Activated naive CD4-positive, alpha-beta T cell treated with anti-CD3 and anti-CD28 coated beads, Interleukin-2, amount 50 U/mL, for 24 hours (primary cell): ENCODE measurements at regions not wholly inside any gene's neighbourhood (a gene's known extent, or its start where the extent isn't known, plus 50 kb on each side); places are given as distances from the start of the nearest gene placed in this dataset.

ENCODE experiments used
- H3K27ac Mint-ChIP-seq: one replicate; pipeline ENCODE4 v1.8.0; 2021; ENCODE audit warnings: mild to moderate bottlenecking, mixed read lengths
- H3K27me3 Mint-ChIP-seq: one replicate; pipeline ENCODE4 v1.8.0; 2021; ENCODE audit warnings: mixed read lengths
- H3K36me3 Mint-ChIP-seq: one replicate; pipeline ENCODE4 v1.8.0; 2021; ENCODE audit warnings: mixed read lengths
- H3K4me1 Mint-ChIP-seq: one replicate; pipeline ENCODE4 v1.8.0; 2021; ENCODE audit warnings: mixed read lengths
- H3K4me3 Mint-ChIP-seq: one replicate; pipeline ENCODE4 v1.8.0; 2021; ENCODE audit warnings: mild to moderate bottlenecking, mixed read lengths
- H3K9me3 Mint-ChIP-seq: one replicate; pipeline ENCODE4 v1.8.0; 2021; ENCODE audit warnings: mixed read lengths

GRCh38 chr4:123480706-123481418 lies 84.3 kb downstream of the SPRY1 start:
- H3K4me1 Mint-ChIP-seq: peaks cover 11% of the 10 kb centered on the region

GRCh38 chr4:123481717-123482116 lies 85.1 kb downstream of the SPRY1 start:
- H3K9me3 Mint-ChIP-seq: no peaks in the 10 kb centered on the region
- peaks cover 11% of the 10 kb centered on the region for H3K4me1 Mint-ChIP-seq
- H3K27ac Mint-ChIP-seq: no peak overlapping the region
- no peaks in the 10 kb centered on the region for H3K36me3 Mint-ChIP-seq
- H3K4me3 Mint-ChIP-seq: no peak overlapping the region
- H3K27me3 Mint-ChIP-seq: no peaks in the 10 kb centered on the region

More at GRCh38 chr4:123480706-123481418, 84.3 kb downstream of the SPRY1 start:
- Mint-ChIP-seq H3K27ac (no peak overlapping the region), H3K4me3 (no peak overlapping the region), H3K36me3 (no peaks in the 10 kb centered on the region), H3K27me3 (no peaks in the 10 kb centered on the region), H3K9me3 (no peaks in the 10 kb centered on the region)

- Mint-ChIP-seq H3K27me3 (no peaks in the 10 kb centered on the region), H3K4me1 (peaks cover 4% of the 10 kb centered on the region), H3K27ac (no peak overlapping the region), H3K4me3 (no peak overlapping the region), H3K36me3 (no peaks in the 10 kb centered on the region), H3K9me3 (no peaks in the 10 kb centered on the region)
Measured at GRCh38 chr4:123484291-123484926, 87.8 kb downstream of the SPRY1 start.

GRCh38 chr4:123485601-123486000 lies 89.0 kb downstream of the SPRY1 start:
- no peak overlapping the region for H3K4me3 Mint-ChIP-seq
- H3K9me3 Mint-ChIP-seq: no peaks in the 10 kb centered on the region
- H3K36me3 Mint-ChIP-seq: no peaks in the 10 kb centered on the region
- H3K27me3 Mint-ChIP-seq: no peaks in the 10 kb centered on the region
- H3K4me1 Mint-ChIP-seq: peaks cover 4% of the 10 kb centered on the region
- no peak overlapping the region for H3K27ac Mint-ChIP-seq

- Mint-ChIP-seq H3K4me1 (peaks cover 4% of the 10 kb centered on the region), H3K9me3 (peaks cover 4% of the 10 kb centered on the region), H3K27me3 (peaks cover under 1% of the 10 kb centered on the region), H3K36me3 (no peaks in the 10 kb centered on the region), H3K4me3 (no peak overlapping the region), H3K27ac (no peak overlapping the region)
Measured at GRCh38 chr4:123488916-123489315, 92.3 kb downstream of the SPRY1 start.

GRCh38 chr4:123495530-123495929 lies 98.9 kb downstream of the SPRY1 start:
- peaks cover 7% of the 10 kb centered on the region for H3K27me3 Mint-ChIP-seq
- H3K27ac Mint-ChIP-seq: no peak overlapping the region
- no peaks in the 10 kb centered on the region for H3K4me1 Mint-ChIP-seq
- no peak overlapping the region for H3K4me3 Mint-ChIP-seq
- peaks cover 4% of the 10 kb centered on the region for H3K9me3 Mint-ChIP-seq
- H3K36me3 Mint-ChIP-seq: no peaks in the 10 kb centered on the region

- H3K27ac Mint-ChIP-seq: no peak overlapping the region
- H3K36me3 Mint-ChIP-seq: no peaks in the 10 kb centered on the region
- no peaks in the 10 kb centered on the region for H3K4me1 Mint-ChIP-seq
- H3K27me3 Mint-ChIP-seq: peaks cover 9% of the 10 kb centered on the region
- H3K4me3 Mint-ChIP-seq: no peak overlapping the region
- peaks cover 4% of the 10 kb centered on the region for H3K9me3 Mint-ChIP-seq
Measured at GRCh38 chr4:123496421-123496820, 99.8 kb downstream of the SPRY1 start.

- H3K9me3 Mint-ChIP-seq: peaks cover 4% of the 10 kb centered on the region
- H3K4me1 Mint-ChIP-seq: no peaks in the 10 kb centered on the region
- no peak overlapping the region for H3K27ac Mint-ChIP-seq
- no peaks in the 10 kb centered on the region for H3K36me3 Mint-ChIP-seq
- H3K4me3 Mint-ChIP-seq: no peak overlapping the region
- H3K27me3 Mint-ChIP-seq: peaks cover 9% of the 10 kb centered on the region
Measured at GRCh38 chr4:123497340-123497739, 100.7 kb downstream of the SPRY1 start.

GRCh38 chr4:123501733-123502132 lies 105.1 kb downstream of the SPRY1 start:
- H3K27me3 Mint-ChIP-seq: peaks cover 25% of the 10 kb centered on the region
- H3K9me3 Mint-ChIP-seq: no peaks in the 10 kb centered on the region
- no peaks in the 10 kb centered on the region for H3K36me3 Mint-ChIP-seq

GRCh38 chr4:123503698-123504363 lies 107.2 kb downstream of the SPRY1 start:
- H3K27ac Mint-ChIP-seq: no peak overlapping the region
- H3K4me3 Mint-ChIP-seq: no peak overlapping the region
- H3K4me1 Mint-ChIP-seq: peaks cover 10% of the 10 kb centered on the region
- H3K36me3 Mint-ChIP-seq: no peaks in the 10 kb centered on the region
- peaks cover 25% of the 10 kb centered on the region for H3K27me3 Mint-ChIP-seq
- no peaks in the 10 kb centered on the region for H3K9me3 Mint-ChIP-seq

More at GRCh38 chr4:123501733-123502132, 105.1 kb downstream of the SPRY1 start:
- peaks cover 10% of the 10 kb centered on the region for H3K4me1 Mint-ChIP-seq
- no peak overlapping the region for H3K27ac Mint-ChIP-seq
- no peak overlapping the region for H3K4me3 Mint-ChIP-seq

GRCh38 chr4:123505095-123506010 lies 108.8 kb downstream of the SPRY1 start:
- no peaks in the 10 kb centered on the region for H3K9me3 Mint-ChIP-seq
- H3K4me3 Mint-ChIP-seq: peak overlapping the region; percentile 85
- no peak overlapping the region for H3K27ac Mint-ChIP-seq
- H3K4me1 Mint-ChIP-seq: peaks cover 10% of the 10 kb centered on the region
- peaks cover 27% of the 10 kb centered on the region for H3K27me3 Mint-ChIP-seq
- H3K36me3 Mint-ChIP-seq: no peaks in the 10 kb centered on the region

GRCh38 chr4:123506011-123506695 lies 109.6 kb downstream of the SPRY1 start:
- H3K27me3 Mint-ChIP-seq: peaks cover 25% of the 10 kb centered on the region
- no peak overlapping the region for H3K27ac Mint-ChIP-seq
- peak overlapping the region; percentile 85 for H3K4me3 Mint-ChIP-seq
- no peaks in the 10 kb centered on the region for H3K36me3 Mint-ChIP-seq
- H3K4me1 Mint-ChIP-seq: peaks cover 10% of the 10 kb centered on the region
- H3K9me3 Mint-ChIP-seq: no peaks in the 10 kb centered on the region

GRCh38 chr4:123507376-123507775 lies 110.8 kb downstream of the SPRY1 start:
- Mint-ChIP-seq H3K4me3 (no peak overlapping the region), H3K27ac (no peak overlapping the region), H3K9me3 (no peaks in the 10 kb centered on the region), H3K36me3 (no peaks in the 10 kb centered on the region), H3K4me1 (peaks cover 10% of the 10 kb centered on the region), H3K27me3 (peaks cover 25% of the 10 kb centered on the region)

- Mint-ChIP-seq H3K27ac (no peak overlapping the region), H3K4me1 (peaks cover 7% of the 10 kb centered on the region), H3K36me3 (no peaks in the 10 kb centered on the region), H3K9me3 (peaks cover 4% of the 10 kb centered on the region), H3K4me3 (no peak overlapping the region), H3K27me3 (peaks cover 15% of the 10 kb centered on the region)
Measured at GRCh38 chr4:123510221-123510620, 113.6 kb downstream of the SPRY1 start.

GRCh38 chr4:123510659-123511058 lies 114.1 kb downstream of the SPRY1 start:
- Mint-ChIP-seq H3K4me3 (no peak overlapping the region), H3K36me3 (no peaks in the 10 kb centered on the region), H3K9me3 (peaks cover 4% of the 10 kb centered on the region), H3K27me3 (peaks cover 12% of the 10 kb centered on the region), H3K27ac (no peak overlapping the region), H3K4me1 (peaks cover 3% of the 10 kb centered on the region)
